ENCODE measurements at regions not wholly inside any gene's neighbourhood (a gene's known extent, or its start where the extent isn't known, plus 50 kb on each side); places are given as distances from the start of the nearest gene placed in this dataset.

- Histone ChIP-seq H3K27ac (no peak overlapping the region), H3K4me3 (ENCODE audit: low read depth, low read length) (no peak overlapping the region), H3K27me3 (replicated peaks) (no peaks in the 10 kb centered on the region), H3K36me3 (replicated peaks) (no peaks in the 10 kb centered on the region)
- DNase-seq: no peak
- in situ Hi-C loops (cut with HindIII; ENCODE audit: low pct_ligation_motif_present, low sequenced_read_pairs): no loop called here
- TF ChIP-seq, protein P1, sequence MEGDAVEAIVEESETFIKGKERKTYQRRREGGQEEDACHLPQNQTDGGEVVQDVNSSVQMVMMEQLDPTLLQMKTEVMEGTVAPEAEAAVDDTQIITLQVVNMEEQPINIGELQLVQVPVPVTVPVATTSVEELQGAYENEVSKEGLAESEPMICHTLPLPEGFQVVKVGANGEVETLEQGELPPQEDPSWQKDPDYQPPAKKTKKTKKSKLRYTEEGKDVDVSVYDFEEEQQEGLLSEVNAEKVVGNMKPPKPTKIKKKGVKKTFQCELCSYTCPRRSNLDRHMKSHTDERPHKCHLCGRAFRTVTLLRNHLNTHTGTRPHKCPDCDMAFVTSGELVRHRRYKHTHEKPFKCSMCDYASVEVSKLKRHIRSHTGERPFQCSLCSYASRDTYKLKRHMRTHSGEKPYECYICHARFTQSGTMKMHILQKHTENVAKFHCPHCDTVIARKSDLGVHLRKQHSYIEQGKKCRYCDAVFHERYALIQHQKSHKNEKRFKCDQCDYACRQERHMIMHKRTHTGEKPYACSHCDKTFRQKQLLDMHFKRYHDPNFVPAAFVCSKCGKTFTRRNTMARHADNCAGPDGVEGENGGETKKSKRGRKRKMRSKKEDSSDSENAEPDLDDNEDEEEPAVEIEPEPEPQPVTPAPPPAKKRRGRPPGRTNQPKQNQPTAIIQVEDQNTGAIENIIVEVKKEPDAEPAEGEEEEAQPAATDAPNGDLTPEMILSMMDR (IDR thresholded peaks at IDR 0.05; ENCODE audit: low read depth, low read length, missing control alignments): no peak
These were observed 98.1 kb upstream of the DOCK1 start for GRCh38 chr10:126806991-126807702.

GRCh38 chr10:126808103-126808502 lies 97.1 kb upstream of the DOCK1 start:
- TF ChIP-seq, protein P1 (IDR thresholded peaks at IDR 0.05; ENCODE audit: low read depth, low read length, missing control alignments): no peak
- Histone ChIP-seq H3K4me3 (ENCODE audit: low read depth, low read length) (no peak overlapping the region), H3K36me3 (replicated peaks) (no peaks in the 10 kb centered on the region), H3K27me3 (replicated peaks) (no peaks in the 10 kb centered on the region), H3K27ac (no peak overlapping the region)
- in situ Hi-C loops (cut with HindIII; ENCODE audit: low pct_ligation_motif_present, low sequenced_read_pairs): no loop called here
- no peak for DNase-seq

- in situ Hi-C loops (cut with HindIII; ENCODE audit: low pct_ligation_motif_present, low sequenced_read_pairs): no loop called here
- no peak for DNase-seq
- Histone ChIP-seq H3K27me3 (replicated peaks) (no peaks in the 10 kb centered on the region), H3K27ac (no peak overlapping the region), H3K4me3 (ENCODE audit: low read depth, low read length) (no peak overlapping the region), H3K36me3 (replicated peaks) (no peaks in the 10 kb centered on the region)
- TF ChIP-seq, protein P1 (IDR thresholded peaks at IDR 0.05; ENCODE audit: low read depth, low read length, missing control alignments): no peak
These were observed 91.8 kb upstream of the DOCK1 start for GRCh38 chr10:126813432-126813831.

- DNase-seq: no peak
- Histone ChIP-seq H3K4me3 (ENCODE audit: low read depth, low read length) (no peak overlapping the region), H3K27me3 (replicated peaks) (peaks cover 5% of the 10 kb centered on the region), H3K27ac (no peak overlapping the region), H3K36me3 (replicated peaks) (no peaks in the 10 kb centered on the region)
- TF ChIP-seq, protein P1 (IDR thresholded peaks at IDR 0.05; ENCODE audit: low read depth, low read length, missing control alignments): no peak
- in situ Hi-C loops (cut with HindIII; ENCODE audit: low pct_ligation_motif_present, low sequenced_read_pairs): no loop called here
These were observed 71.7 kb upstream of the DOCK1 start for GRCh38 chr10:126833542-126833941.

GRCh38 chr10:126836009-126836408 lies 69.2 kb upstream of the DOCK1 start:
- TF ChIP-seq, protein P1 (IDR thresholded peaks at IDR 0.05; ENCODE audit: low read depth, low read length, missing control alignments): no peak
- DNase-seq: no peak
- in situ Hi-C loops (cut with HindIII; ENCODE audit: low pct_ligation_motif_present, low sequenced_read_pairs): no loop called here

GRCh38 chr10:126838316-126838715 lies 66.9 kb upstream of the DOCK1 start:
- no peak overlapping the region for H3K27ac ChIP-seq
- H3K27me3 ChIP-seq (replicated peaks): peaks cover 3% of the 10 kb centered on the region
- no peaks in the 10 kb centered on the region for H3K36me3 ChIP-seq (replicated peaks)
- no peak for DNase-seq
- no peak overlapping the region for H3K4me3 ChIP-seq (ENCODE audit: low read depth, low read length)
- in situ Hi-C loops (cut with HindIII; ENCODE audit: low pct_ligation_motif_present, low sequenced_read_pairs): no loop called here
- TF ChIP-seq, protein P1 (IDR thresholded peaks at IDR 0.05; ENCODE audit: low read depth, low read length, missing control alignments): no peak

More at GRCh38 chr10:126836009-126836408, 69.2 kb upstream of the DOCK1 start:
- H3K4me3 ChIP-seq (ENCODE audit: low read depth, low read length): no peak overlapping the region
- no peak overlapping the region for H3K27ac ChIP-seq
- H3K36me3 ChIP-seq (replicated peaks): no peaks in the 10 kb centered on the region
- peaks cover 4% of the 10 kb centered on the region for H3K27me3 ChIP-seq (replicated peaks)

Data from brain microvascular endothelial cell (primary cell).